DMS114 treated with DMSO at 0.1 percent for 48 hours (cell line): ENCODE measurements at regions not wholly inside any gene's neighbourhood (a gene's known extent, or its start where the extent isn't known, plus 50 kb on each side); places are given as distances from the start of the nearest gene placed in this dataset.

Experiments used
- DNase-seq: peaks from one replicate; lab custom pipeline; 2025; ENCODE audit not compliant: unreplicated experiment; lab: John Stamatoyannopoulos, UW

DNA sequence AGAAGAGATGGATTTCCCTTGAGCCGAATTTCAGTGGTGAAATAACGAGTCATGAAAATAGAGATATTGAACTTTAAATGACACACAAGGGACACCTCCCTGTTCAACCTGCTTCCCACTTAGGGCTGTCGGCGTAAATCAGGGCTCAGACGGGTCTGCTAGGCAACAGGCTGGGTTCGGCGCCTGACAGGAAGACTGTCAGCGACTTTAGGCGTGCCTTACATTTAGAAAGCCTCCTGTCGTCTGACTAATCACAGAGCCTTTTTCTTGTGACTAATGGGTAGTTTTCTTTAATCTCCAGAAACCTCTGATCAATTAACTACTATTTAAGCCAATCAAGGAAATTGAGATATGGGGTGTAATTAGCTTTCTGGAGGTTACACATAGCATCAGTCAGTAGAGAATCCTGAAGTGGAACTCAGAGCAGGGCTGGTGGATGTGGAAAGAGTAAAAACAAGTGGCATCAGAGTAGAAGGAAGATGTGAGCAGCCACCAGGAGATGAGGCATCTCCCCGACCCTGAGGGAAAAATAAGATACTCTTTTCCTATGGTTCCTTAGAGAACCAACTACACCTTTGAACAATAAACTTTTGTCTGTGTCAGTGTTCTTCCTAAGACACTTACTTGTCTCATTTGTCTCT, 86.2 kb upstream of the HS3ST1 start:
- no peak for DNase-seq

DNA sequence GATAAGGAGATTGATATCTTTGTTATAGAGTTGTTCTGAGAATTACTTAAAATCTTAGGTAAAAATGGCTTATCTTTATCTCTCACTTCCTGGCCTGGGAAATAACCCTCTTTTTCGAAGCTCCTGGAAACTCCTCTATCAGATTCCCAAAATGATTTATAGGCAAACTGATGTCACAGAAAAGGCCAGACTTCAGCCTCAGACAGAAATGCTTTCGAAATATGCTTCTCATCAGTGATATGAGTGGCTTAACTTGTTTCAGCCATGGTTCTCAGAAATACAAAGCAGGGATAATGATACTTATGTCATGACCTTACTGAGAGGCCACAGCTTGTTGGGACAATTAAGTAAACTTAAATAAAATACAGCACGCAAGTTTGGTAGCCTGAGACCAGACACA, 85.3 kb upstream of the HS3ST1 start:
- no peak for DNase-seq

DNA sequence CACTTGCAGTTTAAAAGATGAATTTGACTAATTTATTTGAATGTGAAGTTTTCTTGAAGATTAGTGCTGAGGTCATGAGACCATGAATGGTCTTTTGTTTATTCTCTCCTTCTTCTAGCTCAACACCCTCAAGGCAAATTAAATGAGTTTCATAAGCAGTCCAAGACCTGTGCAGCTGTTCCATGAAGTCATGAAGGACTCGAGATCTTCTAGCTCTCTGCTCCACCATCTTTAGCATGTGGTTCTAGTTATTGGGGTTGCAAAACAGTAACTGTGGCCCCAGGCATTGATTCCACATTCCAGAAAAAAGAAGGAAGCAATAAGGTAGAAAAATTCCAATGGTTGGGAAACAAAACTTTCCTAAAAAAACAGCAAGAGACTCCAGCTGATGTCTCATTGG, 84.2 kb upstream of the HS3ST1 start:
- DNase-seq, result no peak

DNA sequence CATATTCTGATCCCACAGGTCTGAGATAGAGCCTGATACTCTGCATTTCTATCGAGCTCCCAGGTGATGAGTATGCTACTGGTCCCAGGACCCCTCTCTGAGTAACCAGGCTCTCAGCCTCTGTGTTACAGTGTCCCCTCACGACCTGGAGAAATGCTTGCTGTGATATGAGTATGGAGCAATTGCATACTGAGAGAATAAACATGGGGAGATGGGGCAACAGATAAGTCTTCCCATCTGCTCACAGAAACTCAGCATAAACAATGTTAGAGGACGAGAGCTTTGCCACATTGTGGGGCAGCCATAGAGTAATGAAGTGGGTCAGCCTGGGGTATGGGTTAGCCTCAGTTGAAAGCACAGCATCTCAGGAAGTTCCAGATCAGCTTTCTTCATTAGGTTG, 82.6 kb upstream of the HS3ST1 start:
- no peak for DNase-seq

DNA sequence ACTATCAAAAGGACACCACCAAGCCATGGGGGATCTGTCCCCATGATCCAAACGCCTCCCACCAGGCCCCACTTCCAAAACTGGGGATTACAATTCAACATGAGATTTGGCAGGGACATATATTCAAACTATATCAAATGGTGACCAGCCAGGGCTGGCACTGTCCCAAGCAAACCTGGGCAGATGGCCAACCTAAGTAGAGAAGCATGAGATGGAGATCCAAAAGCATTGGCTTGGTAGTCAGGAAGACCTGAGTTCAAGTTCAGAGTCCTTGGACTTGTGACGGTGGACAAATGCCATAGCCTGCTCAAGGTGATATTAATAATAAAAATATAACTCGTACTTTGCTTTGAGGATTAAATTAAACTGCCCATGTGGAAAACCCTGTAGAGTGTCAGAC, 79.2 kb upstream of the HS3ST1 start:
- DNase-seq, result no peak

DNA sequence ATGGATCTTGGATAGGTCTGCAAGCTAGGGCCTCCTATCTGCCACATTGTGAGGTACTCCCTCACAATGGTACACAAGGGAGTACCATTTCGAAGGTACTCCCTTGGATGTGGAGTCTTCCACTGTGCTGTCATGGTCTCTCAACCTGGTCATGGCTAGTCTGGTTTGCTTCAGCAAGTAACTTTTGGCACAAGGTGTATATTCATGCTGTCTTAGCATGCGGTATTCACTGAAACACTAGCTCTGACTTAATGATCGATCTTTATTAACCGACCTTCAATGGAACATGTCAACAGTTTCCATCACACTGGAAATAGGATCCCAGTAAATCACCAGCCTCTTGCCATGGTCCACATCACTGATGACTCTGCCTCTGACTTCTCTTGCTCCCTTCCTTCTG, 77.5 kb upstream of the HS3ST1 start:
- no peak for DNase-seq

DNA sequence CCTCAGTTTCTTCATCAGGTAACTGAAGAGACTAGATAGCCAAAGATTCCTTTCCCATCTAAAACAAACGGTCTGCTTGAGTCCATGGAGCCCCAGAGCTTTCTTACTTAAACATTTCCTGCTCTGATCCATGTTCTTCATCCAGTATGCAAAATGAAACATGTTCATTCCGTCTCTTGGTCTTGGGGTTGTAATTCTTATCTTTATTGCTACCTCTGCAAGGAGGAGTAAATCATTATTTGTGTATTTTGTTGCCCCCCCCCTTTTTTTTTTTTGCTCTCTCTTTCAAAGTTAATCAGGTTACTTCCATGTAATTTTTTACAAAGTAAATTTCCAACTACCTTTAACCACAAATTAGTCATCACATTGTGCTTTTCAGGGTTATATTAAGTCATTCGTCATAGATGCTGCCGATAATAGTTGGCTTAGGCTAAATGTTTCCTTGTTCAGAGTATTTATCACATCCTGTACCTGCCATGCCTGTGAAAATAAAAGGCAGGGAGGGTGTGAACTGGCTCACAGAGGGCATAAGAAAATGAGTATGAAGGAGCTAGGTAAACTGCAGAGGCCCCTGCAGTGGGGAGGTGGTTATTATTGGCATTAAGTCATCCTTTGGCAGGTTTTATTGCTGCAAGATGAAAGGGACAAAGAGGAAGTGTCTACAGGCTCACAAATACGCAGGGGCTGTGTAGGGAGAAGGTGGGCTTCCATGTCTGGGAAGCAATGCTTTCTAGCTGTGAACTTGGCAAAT, 76.7 kb upstream of the HS3ST1 start:
- DNase-seq, result no peak

DNA sequence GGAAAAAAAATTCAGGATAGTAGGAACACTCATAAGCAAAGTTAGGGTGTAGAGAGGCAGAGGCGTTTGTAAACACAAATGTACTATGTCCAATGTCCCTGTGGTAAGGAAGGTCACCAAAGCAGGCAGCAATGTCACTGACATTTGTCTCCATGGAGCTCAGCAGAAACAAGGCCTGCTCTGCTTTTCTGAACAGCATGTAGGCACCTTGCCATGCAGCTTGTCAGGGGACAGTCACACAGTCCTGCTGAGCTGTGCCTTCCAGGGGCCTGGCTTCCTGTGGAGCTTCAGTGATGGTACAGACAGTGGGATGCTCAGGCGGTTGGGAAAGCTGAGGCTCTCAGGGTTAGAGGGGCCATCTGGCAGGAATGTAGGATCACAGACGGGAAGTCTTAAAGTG, 74.5 kb upstream of the HS3ST1 start:
- no peak for DNase-seq

DNA sequence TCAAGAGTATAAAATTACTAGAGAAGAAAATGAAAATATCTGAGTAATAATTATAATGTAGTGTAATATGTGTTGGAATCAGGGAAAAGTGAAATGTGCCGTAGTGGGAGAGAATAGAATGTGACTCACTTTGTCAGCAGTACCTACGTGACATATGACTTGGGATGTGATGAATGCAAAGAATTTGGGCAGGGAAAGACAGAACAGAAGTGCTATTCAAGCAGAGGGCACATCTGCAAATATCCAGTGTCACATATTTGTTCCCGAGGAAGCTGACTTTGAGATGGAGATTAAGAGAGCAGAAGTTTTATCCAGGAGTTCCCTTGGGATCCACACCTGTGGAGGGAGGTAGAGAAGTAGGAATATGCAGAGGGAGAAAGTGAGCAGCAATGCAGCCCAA, 69.3 kb upstream of the HS3ST1 start:
- no peak for DNase-seq

DNA sequence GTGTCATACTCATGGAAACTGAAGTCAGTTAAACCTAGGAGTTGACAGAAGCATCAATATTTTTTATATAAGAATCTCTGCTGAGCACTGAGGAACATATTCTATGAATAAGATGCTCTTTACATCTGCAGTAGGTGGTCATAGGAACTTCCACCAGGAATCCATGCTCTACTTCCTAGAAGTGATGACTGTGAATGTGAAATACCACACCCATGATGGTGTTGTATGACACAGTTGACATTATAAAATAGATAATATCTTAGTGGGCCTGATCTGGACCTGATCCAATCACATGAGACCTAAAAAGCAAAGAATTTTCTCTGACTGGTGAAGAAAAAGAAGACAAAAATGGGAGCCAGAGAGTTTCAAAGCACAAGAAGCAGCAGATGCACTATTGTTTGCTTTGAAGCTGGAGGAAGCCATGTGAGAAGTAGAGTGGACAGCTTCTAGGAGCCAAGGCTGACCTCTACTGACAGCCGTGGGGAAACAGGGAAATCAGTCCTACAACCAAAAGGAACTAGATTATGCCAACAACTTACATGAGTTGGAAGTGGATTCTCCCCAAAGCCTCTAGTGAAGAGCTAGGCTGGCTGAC, 68.6 kb upstream of the HS3ST1 start:
- no peak for DNase-seq

DNA sequence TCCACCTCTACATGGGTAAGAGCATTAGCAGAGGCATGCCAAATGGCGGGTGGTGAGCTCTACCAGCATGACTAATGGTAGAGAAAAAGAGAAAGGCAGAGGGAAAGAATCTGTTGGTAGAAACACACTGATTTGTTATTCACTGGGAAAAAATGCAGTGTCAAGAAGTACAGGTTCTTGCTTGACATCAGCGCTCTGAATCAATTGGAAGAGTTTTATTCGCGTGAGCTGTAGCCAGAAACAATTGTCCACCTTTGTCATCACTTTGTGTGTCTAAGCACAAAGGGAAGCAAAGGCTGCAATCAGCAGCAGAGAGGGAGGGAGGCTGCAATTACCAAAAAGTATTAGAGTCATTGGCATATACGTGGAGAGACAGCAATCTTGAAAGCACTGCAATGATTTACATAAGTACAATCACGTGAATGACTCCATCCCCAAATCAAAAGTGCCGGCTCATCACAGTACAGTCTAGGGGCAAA, 67.7 kb upstream of the HS3ST1 start:
- no peak for DNase-seq

DNA sequence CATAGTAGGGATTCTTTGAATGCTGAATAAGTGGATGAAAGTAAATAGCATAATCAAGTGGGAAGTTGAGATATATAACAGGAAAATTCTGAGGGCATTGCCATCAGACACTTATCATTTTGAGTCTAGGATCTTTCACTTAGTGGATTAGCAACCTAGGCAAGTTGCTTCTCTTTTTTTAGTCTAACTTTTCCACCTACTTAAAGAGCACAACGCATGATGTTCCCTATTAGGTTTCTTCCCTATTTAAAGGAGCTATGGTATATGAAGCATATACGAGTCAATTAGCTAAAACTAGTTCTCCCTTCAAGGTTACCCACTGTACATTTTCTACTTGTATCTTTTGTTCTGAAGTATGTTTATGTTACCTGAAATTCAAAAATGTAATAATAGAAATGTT, 67.1 kb upstream of the HS3ST1 start:
- no peak for DNase-seq

DNA sequence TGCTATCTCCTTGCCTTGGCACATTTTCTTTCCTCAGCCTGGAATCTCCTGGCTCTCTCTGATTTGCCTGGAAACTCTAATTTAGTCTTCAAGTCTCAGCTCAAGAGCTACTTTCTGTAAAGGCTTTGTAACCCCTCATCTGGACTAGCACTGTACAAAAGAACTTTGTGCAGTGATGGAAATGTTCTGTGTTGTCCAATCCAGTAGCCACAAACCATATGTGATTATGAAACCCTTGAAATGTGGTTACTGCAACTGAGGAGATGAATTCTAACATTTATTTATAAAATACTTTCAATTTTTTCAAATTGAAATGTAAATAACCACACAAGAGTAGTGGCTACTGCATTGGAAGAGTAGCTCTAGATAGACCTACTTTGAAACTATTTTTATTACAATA, 66.6 kb upstream of the HS3ST1 start:
- no peak for DNase-seq

DNA sequence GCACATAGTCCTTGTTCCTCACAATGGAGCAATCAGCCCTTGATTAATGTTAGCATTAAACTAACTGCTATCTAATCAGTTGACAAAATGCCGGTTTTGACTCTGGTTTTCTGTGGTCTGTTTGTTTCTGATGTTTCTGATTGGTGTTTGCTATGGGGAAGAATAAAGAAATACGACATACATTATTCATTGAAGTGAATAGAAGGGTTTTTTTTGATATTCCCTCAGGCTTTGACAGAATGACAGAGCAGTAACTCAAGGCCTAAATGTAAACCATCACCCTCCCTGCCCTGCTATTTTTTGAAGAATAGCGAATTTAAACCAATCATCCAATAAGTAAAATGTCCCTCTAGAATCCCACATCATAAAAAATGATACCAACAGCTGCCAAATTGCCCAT, 65.5 kb upstream of the HS3ST1 start:
- no peak for DNase-seq

DNA sequence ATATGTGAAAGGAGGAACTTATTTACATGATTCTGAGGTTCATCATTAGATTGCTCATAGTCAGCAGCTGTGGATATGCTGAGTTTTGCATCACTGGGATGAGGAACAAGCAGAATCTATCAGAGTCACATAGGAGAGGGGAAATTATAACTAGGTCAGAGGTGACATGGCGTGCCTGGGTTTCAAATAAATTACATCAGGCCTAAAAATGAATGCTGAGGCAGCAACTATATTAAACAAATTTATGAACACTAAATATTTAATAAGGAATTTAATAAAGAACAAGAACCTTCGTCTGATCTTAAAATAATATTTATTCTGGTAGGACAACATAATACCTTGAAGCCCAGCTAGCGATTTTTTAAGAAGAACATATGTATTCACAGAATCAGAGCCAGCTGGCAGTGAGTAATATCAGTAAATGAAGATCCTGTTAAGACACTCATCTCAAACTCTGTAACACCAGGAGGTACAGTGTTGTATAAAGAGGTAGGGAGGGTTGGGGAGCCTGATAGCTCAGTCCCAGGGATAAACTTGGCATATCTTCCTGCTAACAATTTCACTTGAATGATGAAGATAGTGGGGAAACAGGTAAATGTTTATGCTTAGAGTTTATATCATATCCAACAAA, 60.9 kb upstream of the HS3ST1 start:
- no peak for DNase-seq

DNA sequence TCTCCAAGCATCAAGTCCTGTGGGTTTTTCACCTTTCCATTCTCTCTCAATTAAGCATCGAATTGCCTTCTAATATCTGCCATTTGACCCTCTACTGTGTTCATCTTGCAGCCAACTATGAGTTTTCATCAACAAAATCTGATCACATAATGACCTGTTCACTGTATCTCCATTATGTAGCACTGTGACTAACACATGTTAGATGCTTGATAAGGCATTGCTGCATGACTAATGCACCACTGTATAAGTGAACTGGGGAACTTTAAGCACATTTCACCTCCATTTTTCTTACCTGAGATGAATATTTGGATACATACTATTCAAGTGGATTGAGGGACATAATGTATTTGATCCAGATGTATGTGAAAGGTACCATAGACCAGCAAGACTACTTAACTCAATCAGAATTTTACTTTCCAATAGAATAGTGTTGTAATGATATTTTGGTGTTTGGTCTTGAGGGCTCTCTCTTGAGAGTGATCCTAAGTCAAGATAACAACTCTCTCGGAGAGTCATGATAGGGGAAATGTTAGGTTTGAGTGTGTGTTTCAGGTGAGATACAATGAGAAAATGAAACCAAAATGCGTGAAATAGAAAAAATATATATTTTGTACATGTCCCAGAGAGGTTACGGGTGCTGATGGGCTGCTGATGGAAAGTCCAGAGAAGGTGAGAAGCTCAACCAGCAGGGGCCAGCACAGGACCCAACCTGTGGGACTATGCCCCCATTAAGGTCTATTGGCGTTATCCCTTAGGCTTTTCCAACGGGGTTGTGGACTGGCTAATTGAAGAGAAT, 60.2 kb upstream of the HS3ST1 start:
- no peak for DNase-seq

DNA sequence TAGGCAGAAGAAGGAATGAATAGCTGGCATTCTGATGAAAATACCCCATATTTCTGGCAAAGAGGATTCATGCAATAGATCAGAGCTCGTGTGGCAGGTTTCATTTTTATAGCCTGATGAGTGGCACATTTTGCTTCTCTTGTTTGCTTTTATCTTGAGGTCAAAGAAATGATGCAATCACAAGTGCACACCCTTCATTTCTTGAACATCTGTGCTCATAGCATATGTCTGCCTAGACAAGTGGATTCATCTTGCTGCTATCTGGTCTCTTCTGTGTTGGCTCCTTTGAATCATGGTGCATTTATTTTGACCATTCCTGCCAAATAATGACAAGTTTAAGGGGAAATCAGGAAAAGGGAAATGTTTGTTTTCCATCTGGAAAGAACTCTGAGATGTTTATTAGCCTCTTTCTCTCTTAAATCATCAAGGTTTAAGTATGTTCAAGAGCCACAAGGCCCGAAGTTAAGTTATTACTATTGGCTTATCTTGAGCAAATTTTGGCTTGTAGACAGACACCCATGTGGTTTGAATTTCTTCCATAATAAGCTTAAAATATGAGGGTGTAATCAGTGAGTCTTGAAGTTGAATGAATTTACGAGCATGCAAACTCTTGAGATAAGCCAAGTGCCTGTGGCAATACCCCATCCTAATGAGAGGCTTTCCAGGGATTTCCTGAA, 59.3 kb upstream of the HS3ST1 start:
- DNase-seq, result no peak

DNA sequence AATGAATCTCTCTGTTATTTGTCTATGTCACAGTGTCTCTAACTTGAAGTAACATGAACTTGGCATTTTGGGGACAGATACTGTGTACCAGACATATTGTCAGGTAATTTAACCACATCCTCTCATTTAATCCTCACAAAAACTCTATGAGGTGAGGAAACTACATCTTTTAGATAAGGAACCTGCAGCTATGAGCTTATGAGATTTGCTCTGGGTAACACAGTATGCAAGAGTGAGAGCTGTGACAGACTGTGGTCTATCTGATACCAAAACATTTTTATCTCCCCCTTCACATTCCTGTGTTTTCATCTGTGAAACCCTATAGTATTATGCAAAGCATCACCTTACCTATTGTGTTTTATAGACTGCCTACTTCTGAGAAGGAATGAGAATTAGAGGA, 58.4 kb upstream of the HS3ST1 start:
- no peak for DNase-seq

DNA sequence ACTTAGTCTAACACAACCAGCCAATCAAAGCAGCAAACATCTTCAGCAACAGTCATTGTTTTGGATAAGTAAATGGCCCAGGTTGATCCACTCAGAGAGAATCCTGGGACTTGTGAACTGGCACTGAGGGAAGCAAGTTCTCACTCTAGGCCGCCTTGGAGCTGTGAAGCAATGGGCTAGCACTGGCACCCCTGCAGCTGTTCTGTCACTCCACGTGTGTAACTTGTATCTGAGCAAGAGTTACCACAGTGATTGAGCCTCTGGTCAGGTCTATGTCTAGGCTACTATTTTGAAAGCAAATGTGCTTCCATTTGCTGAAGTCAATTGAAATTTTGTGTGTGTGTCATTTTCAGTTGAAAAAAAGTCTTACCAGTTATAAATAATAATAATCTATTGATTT, 57.2 kb upstream of the HS3ST1 start:
- no peak for DNase-seq

DNA sequence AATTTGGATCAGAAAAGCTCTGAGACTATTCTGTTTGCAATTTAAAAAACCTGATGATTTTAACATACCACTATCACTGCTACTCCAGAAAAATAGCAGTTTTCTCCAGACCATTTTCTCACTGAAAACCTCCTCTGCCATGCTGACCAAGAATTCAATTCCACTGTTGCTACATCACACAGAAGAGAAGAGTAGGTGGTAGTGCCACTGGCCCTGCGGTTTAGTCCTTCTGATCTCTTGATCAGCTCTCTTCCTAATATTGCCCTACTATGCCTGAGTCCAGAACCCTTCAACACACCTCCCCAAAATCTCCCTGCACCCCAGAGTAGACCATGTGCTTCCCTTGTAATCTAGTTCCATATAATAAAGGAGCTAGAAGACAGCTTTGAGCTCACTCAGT, 55.8 kb upstream of the HS3ST1 start:
- no peak for DNase-seq

DNA sequence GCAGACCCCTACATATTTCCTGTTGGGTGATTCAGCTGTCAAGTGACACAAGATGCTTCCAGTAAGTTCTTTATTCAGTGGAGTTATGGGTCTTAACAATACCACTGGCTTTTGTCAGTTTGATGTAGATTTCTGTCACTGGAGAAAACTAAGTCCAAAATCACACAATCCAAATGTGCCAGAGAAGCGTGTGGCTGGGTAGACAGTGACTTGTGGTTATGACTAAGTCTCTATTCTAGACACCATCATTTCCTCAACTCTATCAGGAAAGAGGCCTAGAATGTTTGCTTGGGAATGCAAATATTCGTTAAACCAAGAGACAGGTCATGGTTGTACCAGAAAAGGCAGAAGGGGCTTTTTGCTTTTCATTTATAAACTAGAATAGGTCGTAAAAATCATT, 54.4 kb upstream of the HS3ST1 start:
- no peak for DNase-seq
